GM23248 (cell line): ENCODE measurements at regions not wholly inside any gene's neighbourhood (a gene's known extent, or its start where the extent isn't known, plus 50 kb on each side); places are given as distances from the start of the nearest gene placed in this dataset.

Source experiments
- EZH2 ChIP-seq: fragments of 200-600 bp; sonication (generic); IDR thresholded peaks from 2 replicates; pipeline ENCODE4 v1.6.1; 2018; ENCODE audit warnings: antibody characterized with exemption, mild to moderate bottlenecking; ENCODE audit not compliant: insufficient read depth, poor library complexity, severe bottlenecking
- EZH2phosphoT487 ChIP-seq: fragments of 200-600 bp; sonication (generic); IDR thresholded peaks from 2 replicates; pipeline ENCODE4 v1.6.1; 2018; ENCODE audit warnings: antibody characterized with exemption, moderate library complexity, mild to moderate bottlenecking, low read depth; ENCODE audit not compliant: insufficient read depth

- no peak for TF ChIP-seq EZH2
- no peak for TF ChIP-seq EZH2phosphoT487
Measured at GRCh38 chr6:43850314-43851203, 80.5 kb downstream of the VEGFA start.
